NCI-H226 (cell line): ENCODE measurements at regions not wholly inside any gene's neighbourhood (a gene's known extent, or its start where the extent isn't known, plus 50 kb on each side); places are given as distances from the start of the nearest gene placed in this dataset.
"Not testable (repeated sequence)": the region's sequence is repeated elsewhere in the genome, so short reads cannot be mapped to it uniquely, and the experiment has no call there.

Source experiments
- DNase-seq: peaks from one replicate; pipeline ENCODE4 v3.0.0-alpha.2; 2015

GRCh38 chr6:97347111-97347510 is 64.1 kb upstream of the MMS22L start:
- no peak for DNase-seq

- DNase-seq: peak; percentile 22
These were observed 78.3 kb upstream of the MMS22L start for GRCh38 chr6:97361286-97361685.

GRCh38 chr6:97364327-97364726 is 81.3 kb upstream of the MMS22L start:
- DNase-seq: no peak

- not testable (repeated sequence) for DNase-seq
These were observed 99.1 kb upstream of the MMS22L start for GRCh38 chr6:97382071-97382470.

- DNase-seq: peak; percentile 5
These were observed 109.7 kb upstream of the MMS22L start for GRCh38 chr6:97392735-97393134.

DNA sequence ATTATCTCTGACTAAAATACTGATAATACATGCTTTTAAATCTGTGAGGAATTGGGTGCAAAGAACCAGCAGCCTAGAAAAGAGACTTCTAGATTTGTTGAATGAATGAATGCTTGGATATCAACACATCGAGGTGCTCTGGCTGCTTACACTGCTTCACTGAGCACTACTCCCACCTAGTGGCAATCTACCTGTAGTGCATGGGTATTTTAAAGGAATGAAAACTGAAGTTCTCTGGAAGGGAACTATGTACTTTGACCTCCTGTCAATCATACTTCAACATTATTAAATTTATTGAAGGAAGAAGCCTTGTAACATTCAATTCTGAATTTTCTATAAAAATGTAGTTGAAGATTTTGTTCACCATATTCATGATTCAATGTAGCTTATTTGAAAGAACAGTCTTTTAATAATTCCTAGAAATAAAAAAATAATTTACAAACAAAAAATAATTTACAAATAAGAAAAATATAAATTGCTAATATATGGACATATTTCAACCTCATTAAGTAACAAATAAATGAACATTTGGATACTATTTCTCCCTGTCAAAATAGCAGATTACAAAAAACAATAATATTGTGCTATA is 111.2 kb upstream of the MMS22L start:
- DNase-seq: peak; percentile 39

DNA sequence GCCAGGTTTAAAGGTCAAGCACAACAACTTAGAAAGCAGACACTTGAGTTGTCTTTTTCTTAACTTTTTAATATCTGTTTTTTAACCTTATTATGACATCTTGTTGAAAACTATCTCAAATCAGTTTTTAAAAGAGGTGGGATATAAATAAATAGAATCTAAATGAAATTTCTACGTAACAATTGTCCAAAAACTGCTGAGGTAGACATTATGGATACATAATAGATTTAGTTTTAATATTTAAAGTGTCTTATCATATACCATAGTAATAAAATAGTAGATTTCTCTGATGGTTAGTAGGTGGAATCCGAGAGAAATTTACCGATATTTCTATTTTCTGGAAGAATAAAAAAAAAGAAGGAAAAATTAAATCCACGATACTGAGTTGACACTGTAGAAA is 113.9 kb upstream of the MMS22L start:
- DNase-seq: no peak

DNA sequence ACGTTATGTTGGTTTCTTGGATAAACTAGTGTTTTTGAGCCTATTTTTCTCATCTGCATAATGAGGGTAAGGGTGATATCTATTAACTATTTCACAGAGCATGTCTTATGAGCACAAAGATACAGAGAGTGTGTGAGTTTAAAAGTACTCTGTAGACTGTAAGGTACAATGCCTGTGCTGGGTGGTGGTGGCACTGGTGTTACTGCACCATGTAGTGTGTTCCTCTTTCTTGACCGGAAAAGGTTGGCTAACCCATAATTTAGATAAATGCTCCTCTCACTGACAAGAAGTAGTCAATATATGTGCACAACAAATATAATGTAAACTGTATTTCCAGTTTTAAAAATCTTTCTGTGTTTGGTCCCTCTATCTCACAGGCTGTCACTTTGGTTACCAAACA is 116.2 kb upstream of the MMS22L start:
- DNase-seq: no peak

- DNase-seq: peak; percentile 53
These were observed 118.5 kb upstream of the MMS22L start for GRCh38 chr6:97401533-97401932.

DNA sequence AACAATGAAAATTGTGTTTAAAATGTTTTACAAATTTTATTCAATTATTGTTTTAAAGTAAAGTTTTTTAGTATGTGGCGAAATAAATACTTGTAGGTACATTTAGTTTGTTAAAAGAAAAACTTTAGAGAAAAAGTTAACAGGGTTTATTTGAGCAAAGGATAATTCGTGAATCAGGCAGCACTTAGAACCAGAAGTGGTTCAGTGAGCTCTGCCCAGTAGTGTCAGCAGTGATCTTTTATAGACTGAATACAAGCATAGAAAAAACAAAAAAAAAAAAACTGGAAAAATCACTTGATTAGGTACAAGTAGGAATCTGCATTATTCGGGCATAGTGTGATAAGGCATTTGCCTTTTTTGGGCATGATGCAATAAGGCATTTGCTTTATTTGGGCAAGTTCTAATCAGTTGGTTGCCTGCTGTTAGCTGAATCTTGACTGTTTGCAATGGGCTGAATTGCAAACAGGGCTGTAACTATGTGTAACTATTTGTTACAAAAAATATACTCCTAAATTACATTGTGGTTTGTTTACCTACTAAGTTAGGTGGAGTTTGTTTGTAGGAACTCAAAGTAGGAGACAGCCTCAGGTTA is 122.9 kb upstream of the MMS22L start:
- DNase-seq: no peak

DNA sequence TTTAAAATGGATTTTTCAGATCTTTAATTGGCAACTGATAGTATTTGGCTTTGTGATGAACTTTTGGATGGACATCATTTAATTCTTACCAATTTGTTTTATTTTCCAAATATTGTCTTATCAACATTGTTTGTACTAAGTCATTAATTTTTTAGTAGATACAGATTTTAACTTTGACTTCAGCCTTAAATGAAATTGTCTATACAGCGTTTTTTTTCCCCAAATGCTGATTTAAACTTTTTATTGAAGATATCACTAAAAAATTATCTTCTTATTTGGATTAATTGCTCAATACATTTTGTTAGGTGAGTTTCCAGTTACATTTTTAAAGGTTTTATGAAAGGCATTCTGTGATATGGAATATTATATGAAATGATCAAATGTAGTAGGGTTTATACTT is 123.6 kb upstream of the MMS22L start:
- DNase-seq: no peak

DNA sequence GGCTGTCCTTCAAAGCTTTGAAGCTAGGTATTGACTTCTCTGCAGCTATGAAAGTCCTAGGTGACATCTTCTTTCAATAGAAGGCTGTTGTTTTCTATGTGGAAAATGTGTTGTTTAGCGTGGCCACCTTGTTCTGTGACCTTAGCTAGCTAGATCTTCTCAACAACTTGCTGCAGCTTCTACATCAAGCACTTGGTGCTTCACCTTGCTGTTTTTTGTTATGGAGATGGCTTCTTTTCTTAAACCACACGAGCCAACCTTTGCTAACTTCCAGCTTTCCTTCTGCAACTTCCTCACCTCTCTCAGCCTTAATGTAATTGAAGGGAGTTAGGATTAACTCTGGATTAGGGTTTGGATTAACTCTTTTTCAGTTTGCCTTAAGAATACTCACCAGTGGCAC is 128.6 kb upstream of the MMS22L start:
- no peak for DNase-seq

DNA sequence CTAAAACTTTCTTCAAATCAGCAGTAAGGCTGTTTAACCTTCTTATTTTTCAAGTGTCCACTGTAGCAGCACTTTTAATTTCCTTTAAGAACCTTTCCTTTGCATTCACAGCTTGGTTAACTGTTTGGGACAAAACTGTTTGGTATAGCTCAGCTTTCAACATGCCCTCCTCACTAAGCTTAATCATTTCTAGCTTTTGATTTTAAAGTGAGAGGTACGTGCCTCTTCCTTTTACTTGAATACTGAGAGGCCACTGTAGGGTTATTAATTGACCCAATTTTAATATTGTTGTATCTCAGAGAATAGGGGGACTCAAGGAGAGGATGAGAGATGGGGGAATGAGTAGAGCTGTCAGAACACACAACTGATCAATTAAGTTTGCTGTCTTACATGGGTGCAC is 129.5 kb upstream of the MMS22L start:
- no peak for DNase-seq

GRCh38 chr6:97422171-97422570 is 139.2 kb upstream of the MMS22L start:
- DNase-seq: no peak

DNA sequence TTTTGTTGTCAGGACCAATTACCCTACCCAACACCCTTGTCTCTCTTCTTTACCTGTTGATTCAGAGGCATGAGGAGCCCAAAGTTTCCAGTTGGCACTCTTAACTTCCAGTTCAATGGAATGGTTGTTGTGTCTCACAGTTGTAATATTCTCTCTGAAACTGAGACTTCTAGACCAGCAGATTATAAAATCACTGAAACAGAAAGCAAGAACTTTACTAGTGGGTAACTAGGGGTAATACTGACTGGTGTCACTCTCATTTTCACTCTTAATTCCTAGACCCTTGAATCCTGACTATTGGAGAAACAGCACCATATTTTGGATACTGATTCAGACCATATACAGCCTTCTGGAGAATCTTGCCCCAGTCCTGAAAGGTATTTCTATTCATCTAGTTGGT is 140.2 kb upstream of the MMS22L start:
- no peak for DNase-seq

GRCh38 chr6:97427648-97428047 is 144.6 kb upstream of the MMS22L start:
- DNase-seq: no peak

- peak; percentile 2 for DNase-seq
These were observed 154.1 kb upstream of the MMS22L start for GRCh38 chr6:97437087-97437486.

- DNase-seq: no peak
These were observed 155.1 kb upstream of the MMS22L start for GRCh38 chr6:97438011-97438671.

- peak; percentile 39 for DNase-seq
These were observed 157.7 kb upstream of the MMS22L start for GRCh38 chr6:97440590-97441176.

GRCh38 chr6:97443408-97444080 is 160.5 kb upstream of the MMS22L start:
- no peak for DNase-seq

- DNase-seq: no peak
These were observed 162.4 kb upstream of the MMS22L start for GRCh38 chr6:97445407-97445806.

GRCh38 chr6:97449444-97449966 is 166.5 kb upstream of the MMS22L start:
- no peak for DNase-seq

DNA sequence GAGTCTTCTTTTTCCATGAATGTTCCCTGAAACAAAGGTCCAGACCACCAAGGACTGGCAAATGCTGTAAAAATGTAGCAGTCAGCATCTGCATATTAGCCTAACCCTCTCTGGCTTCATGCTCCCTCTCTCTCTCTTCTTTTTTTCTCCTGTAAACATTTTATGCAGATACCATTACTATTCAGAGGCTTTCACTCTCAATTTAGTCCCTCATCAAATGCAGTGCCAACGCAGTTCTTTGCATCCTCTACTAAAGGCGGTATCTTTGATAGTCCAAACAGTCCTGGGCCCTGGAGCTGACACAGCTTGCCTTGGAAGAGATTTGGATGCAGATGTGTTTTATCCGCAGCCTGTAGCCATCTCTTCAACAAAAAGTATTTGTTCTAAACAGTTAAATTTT is 167.1 kb upstream of the MMS22L start:
- no peak for DNase-seq
